A673 (cell line): ENCODE measurements at regions not wholly inside any gene's neighbourhood (a gene's known extent, or its start where the extent isn't known, plus 50 kb on each side); places are given as distances from the start of the nearest gene placed in this dataset.

ENCODE experiments used
- CTCF ChIP-seq: fragments of 300-800, 200-600 bp; sonication (generic); conservative IDR thresholded peaks from 2 replicates; pipeline ENCODE4 v1.5.1; 2017; ENCODE audit warnings: low read depth, mild to moderate bottlenecking, antibody characterized with exemption, low read length, moderate library complexity, mixed read lengths
- EZH2 ChIP-seq: fragments of 200-600 bp; sonication (generic); IDR thresholded peaks from 2 replicates; pipeline ENCODE4 v1.6.1; 2017; ENCODE audit warnings: borderline replicate concordance, low read depth, mild to moderate bottlenecking, mixed read lengths, antibody characterized with exemption, low read length; ENCODE audit not compliant: poor library complexity, severe bottlenecking

- TF ChIP-seq EZH2 = no peak
- no peak for TF ChIP-seq CTCF
Observed at GRCh38 chr1:30273456-30273855, 449.9 kb downstream of the MATN1 start.
